GM23248 (cell line): ENCODE measurements at regions not wholly inside any gene's neighbourhood (a gene's known extent, or its start where the extent isn't known, plus 50 kb on each side); places are given as distances from the start of the nearest gene placed in this dataset.

ENCODE experiments used
- EZH2 ChIP-seq: fragments of 200-600 bp; sonication (generic); IDR thresholded peaks from 2 replicates; pipeline ENCODE4 v1.6.1; 2018; ENCODE audit warnings: antibody characterized with exemption, mild to moderate bottlenecking; ENCODE audit not compliant: insufficient read depth, poor library complexity, severe bottlenecking
- EZH2phosphoT487 ChIP-seq: fragments of 200-600 bp; sonication (generic); IDR thresholded peaks from 2 replicates; pipeline ENCODE4 v1.6.1; 2018; ENCODE audit warnings: antibody characterized with exemption, moderate library complexity, mild to moderate bottlenecking, low read depth; ENCODE audit not compliant: insufficient read depth

- TF ChIP-seq EZH2 (no peak), EZH2phosphoT487 (no peak)
These were observed 228.2 kb downstream of the MAN2A1 start for GRCh38 chr5:109917966-109918365.
